HUES64 (cell line): ENCODE measurements at regions not wholly inside any gene's neighbourhood (a gene's known extent, or its start where the extent isn't known, plus 50 kb on each side); places are given as distances from the start of the nearest gene placed in this dataset.

Source experiments
- H3K27ac ChIP-seq: 2 replicates; pipeline ENCODE4 v1.7.0; 2013; ENCODE audit warnings: low read depth, low read length, inconsistent platforms
- H3K27me3 ChIP-seq: 2 replicates; pipeline ENCODE4 v1.6.1; 2013; ENCODE audit warnings: mild to moderate bottlenecking, low read length; ENCODE audit not compliant: insufficient read depth
- H3K36me3 ChIP-seq: 2 replicates; pipeline ENCODE4 v1.6.1; 2013; ENCODE audit warnings: mild to moderate bottlenecking, low read length; ENCODE audit not compliant: insufficient read depth
- H3K4me1 ChIP-seq: 2 replicates; pipeline ENCODE4 v1.6.1; 2013; ENCODE audit warnings: mild to moderate bottlenecking, low read length, moderate library complexity; ENCODE audit not compliant: insufficient read depth
- H3K4me3 ChIP-seq: 2 replicates; pipeline ENCODE4 v1.5.1; 2013; ENCODE audit warnings: mild to moderate bottlenecking, low read length, moderate library complexity
- H3K9ac ChIP-seq: 2 replicates; pipeline ENCODE4 v1.6.1; 2013; ENCODE audit warnings: mild to moderate bottlenecking, low read depth, low read length
- H3K9me3 ChIP-seq: 2 replicates; pipeline ENCODE4 v1.6.1; 2013; ENCODE audit warnings: low read depth, low read length; ENCODE audit not compliant: insufficient read depth
- WGBS: fragments of 150-250, 120-280 bp; methylation state at CpG from one replicate; pipeline ENCODE4 v1.1.7; 2013; ENCODE audit warnings: missing lambda C conversion rate; 5-methylcytosine and 5-hydroxymethylcytosine counted together

- Histone ChIP-seq H3K4me3 (peak overlapping the region; percentile 29), H3K27ac (peak overlapping the region; percentile 10; the same call in 1 of the 2 replicates), H3K4me1 (peaks cover 71% of the 10 kb centered on the region), H3K9ac (0 out of 2 replicates have a peak overlapping the region, but pooled peaks have one; percentile 12), H3K36me3 (no peaks in the 10 kb centered on the region), H3K27me3 (peaks cover 58% of the 10 kb centered on the region), H3K9me3 (no peaks in the 10 kb centered on the region)
- 23% methylated on average over 7 of the region's 7 CpGs for WGBS
Observed at GRCh38 chr3:117400303-117400702, 690.7 kb downstream of the TUSC7 start.

- no peaks in the 10 kb centered on the region for H3K36me3 ChIP-seq
- peaks cover 27% of the 10 kb centered on the region for H3K27me3 ChIP-seq
- no peak overlapping the region for H3K9ac ChIP-seq
- peaks cover 56% of the 10 kb centered on the region for H3K4me1 ChIP-seq
- no peak overlapping the region for H3K27ac ChIP-seq
- no peak overlapping the region for H3K4me3 ChIP-seq
- no peaks in the 10 kb centered on the region for H3K9me3 ChIP-seq
Observed at GRCh38 chr3:117404141-117404540, 694.6 kb downstream of the TUSC7 start.

- peaks cover 25% of the 10 kb centered on the region for H3K27me3 ChIP-seq
- H3K4me3 ChIP-seq: no peak overlapping the region
- no peaks in the 10 kb centered on the region for H3K36me3 ChIP-seq
- no peaks in the 10 kb centered on the region for H3K9me3 ChIP-seq
- H3K27ac ChIP-seq: no peak overlapping the region
- H3K4me1 ChIP-seq: peaks cover 51% of the 10 kb centered on the region
- no peak overlapping the region for H3K9ac ChIP-seq
- WGBS: 83% methylated on average over 2 of the region's 2 CpGs
Observed at GRCh38 chr3:117404730-117405129, 695.2 kb downstream of the TUSC7 start.

GRCh38 chr3:117405359-117405758, 695.8 kb downstream of the TUSC7 start:
- no peak overlapping the region for H3K4me3 ChIP-seq
- H3K27ac ChIP-seq: peak overlapping the region; percentile 41; the same call in 1 of the 2 replicates
- no peak overlapping the region for H3K9ac ChIP-seq
- H3K9me3 ChIP-seq: no peaks in the 10 kb centered on the region
- peaks cover 47% of the 10 kb centered on the region for H3K4me1 ChIP-seq
- no peaks in the 10 kb centered on the region for H3K36me3 ChIP-seq
- WGBS: 2% methylated on average over 1 of the region's 1 CpG
- peaks cover 23% of the 10 kb centered on the region for H3K27me3 ChIP-seq

GRCh38 chr3:117407317-117407716, 697.7 kb downstream of the TUSC7 start:
- Histone ChIP-seq H3K27ac (no peak overlapping the region), H3K36me3 (no peaks in the 10 kb centered on the region), H3K4me1 (peaks cover 28% of the 10 kb centered on the region), H3K9ac (no peak overlapping the region), H3K27me3 (peaks cover 3% of the 10 kb centered on the region), H3K9me3 (no peaks in the 10 kb centered on the region), H3K4me3 (no peak overlapping the region)

- Histone ChIP-seq H3K36me3 (no peaks in the 10 kb centered on the region), H3K4me3 (no peak overlapping the region), H3K9me3 (no peaks in the 10 kb centered on the region), H3K4me1 (peaks cover 23% of the 10 kb centered on the region), H3K27ac (no peak overlapping the region), H3K9ac (no peak overlapping the region), H3K27me3 (no peaks in the 10 kb centered on the region)
Observed at GRCh38 chr3:117408811-117409210, 699.2 kb downstream of the TUSC7 start.

- no CpG with 5 or more reads among the region's 1 CpG for WGBS
- no peaks in the 10 kb centered on the region for H3K9me3 ChIP-seq
- no peak overlapping the region for H3K9ac ChIP-seq
- peaks cover 22% of the 10 kb centered on the region for H3K4me1 ChIP-seq
- H3K36me3 ChIP-seq: no peaks in the 10 kb centered on the region
- H3K27ac ChIP-seq: no peak overlapping the region
- no peaks in the 10 kb centered on the region for H3K27me3 ChIP-seq
- no peak overlapping the region for H3K4me3 ChIP-seq
Observed at GRCh38 chr3:117409256-117409655, 699.7 kb downstream of the TUSC7 start.

- WGBS: 97% methylated on average over 3 of the region's 3 CpGs
- H3K4me1 ChIP-seq: peaks cover 17% of the 10 kb centered on the region
- H3K9ac ChIP-seq: no peak overlapping the region
- H3K4me3 ChIP-seq: no peak overlapping the region
- H3K9me3 ChIP-seq: no peaks in the 10 kb centered on the region
- no peaks in the 10 kb centered on the region for H3K36me3 ChIP-seq
- no peaks in the 10 kb centered on the region for H3K27me3 ChIP-seq
- H3K27ac ChIP-seq: no peak overlapping the region
Observed at GRCh38 chr3:117409701-117410459, 700.3 kb downstream of the TUSC7 start.

GRCh38 chr3:117411971-117412370, 702.4 kb downstream of the TUSC7 start:
- 83% methylated on average over 3 of the region's 4 CpGs for WGBS
- Histone ChIP-seq H3K27ac (no peak overlapping the region), H3K4me1 (peaks cover 13% of the 10 kb centered on the region), H3K27me3 (no peaks in the 10 kb centered on the region), H3K9ac (no peak overlapping the region), H3K4me3 (no peak overlapping the region), H3K36me3 (no peaks in the 10 kb centered on the region), H3K9me3 (no peaks in the 10 kb centered on the region)

GRCh38 chr3:117417411-117417810, 707.8 kb downstream of the TUSC7 start:
- Histone ChIP-seq H3K27me3 (no peaks in the 10 kb centered on the region), H3K9ac (no peak overlapping the region), H3K4me3 (no peak overlapping the region), H3K9me3 (no peaks in the 10 kb centered on the region), H3K27ac (no peak overlapping the region), H3K36me3 (no peaks in the 10 kb centered on the region), H3K4me1 (peaks cover 7% of the 10 kb centered on the region; the same call in 1 of the 2 replicates)
- WGBS: 100% methylated on average over 1 of the region's 1 CpG

GRCh38 chr3:117427081-117427480, 717.5 kb downstream of the TUSC7 start:
- Histone ChIP-seq H3K4me1 (no peaks in the 10 kb centered on the region), H3K9ac (no peak overlapping the region), H3K36me3 (no peaks in the 10 kb centered on the region), H3K9me3 (no peaks in the 10 kb centered on the region), H3K27me3 (no peaks in the 10 kb centered on the region), H3K27ac (no peak overlapping the region), H3K4me3 (no peak overlapping the region)
- WGBS: 86% methylated on average over 1 of the region's 1 CpG

GRCh38 chr3:117433427-117433826, 723.8 kb downstream of the TUSC7 start:
- Histone ChIP-seq H3K9me3 (no peaks in the 10 kb centered on the region), H3K4me1 (peaks cover 5% of the 10 kb centered on the region; the same call in 1 of the 2 replicates), H3K9ac (no peak overlapping the region), H3K27me3 (no peaks in the 10 kb centered on the region), H3K27ac (no peak overlapping the region), H3K36me3 (no peaks in the 10 kb centered on the region), H3K4me3 (no peak overlapping the region)
- WGBS: 90% methylated on average over 1 of the region's 1 CpG
